H1 (cell line): ENCODE measurements at regions not wholly inside any gene's neighbourhood (a gene's known extent, or its start where the extent isn't known, plus 50 kb on each side); places are given as distances from the start of the nearest gene placed in this dataset.

Experiments used
- CTCF ChIA-PET: fragments of 300-600 bp; sonication (Branson Sonifier 250); formaldehyde crosslinking; loops from one replicate; lab custom pipeline; 2021; ENCODE audit not compliant: partially characterized antibody; lab: Charles Lee
- POLR2A ChIA-PET: fragments of 300-600 bp; sonication (Branson Sonifier 250); formaldehyde crosslinking; loops from one replicate; lab custom pipeline; 2021; ENCODE audit warnings: inconsistent platforms; ENCODE audit not compliant: partially characterized antibody; lab: Charles Lee
- DNase-seq, 2 experiments: peaks; one replicate each; pipeline versions ENCODE4 v3.0.0 to v3.0.0-alpha.2; 2010 to 2022; ENCODE audit warnings: low spot score in 2 of 2, low read depth in 1 of 2, mixed read lengths in 1 of 2
- FAIRE-seq: peaks from 2 replicates; lab custom pipeline; 2011; peaks lifted over from hg19 to GRCh38; lab: Jason Lieb, UNC
- H2AFZ ChIP-seq: 2 replicates; pipeline ENCODE4 v1.8.1; 2012; ENCODE audit warnings: low read length, inconsistent platforms
- H2AK5ac ChIP-seq: 2 replicates; pipeline ENCODE4 v1.6.1; 2013; ENCODE audit warnings: low read depth, low read length
- H2BK120ac ChIP-seq: replicated peaks from 2 replicates; pipeline ENCODE3; 2013; ENCODE audit warnings: low read depth, low read length, inconsistent platforms
- H2BK12ac ChIP-seq: 2 replicates; pipeline ENCODE4 v1.6.1; 2013; ENCODE audit warnings: low read depth, low read length
- H2BK15ac ChIP-seq: 2 replicates; pipeline ENCODE4 v1.6.1; 2013; ENCODE audit warnings: low read length
- H2BK20ac ChIP-seq: 2 replicates; pipeline ENCODE4 v1.6.1; 2013; ENCODE audit warnings: low read length
- H2BK5ac ChIP-seq: 2 replicates; pipeline ENCODE4 v1.6.1; 2013; ENCODE audit warnings: low read depth, low read length
- H3K14ac ChIP-seq: 2 replicates; pipeline ENCODE4 v1.6.1; 2013; ENCODE audit warnings: inconsistent platforms; ENCODE audit not compliant: insufficient read length
- H3K18ac ChIP-seq: 2 replicates; pipeline ENCODE4 v1.6.1; 2013; ENCODE audit warnings: low read length; ENCODE audit errors: extremely low read depth
- H3K23ac ChIP-seq: 2 replicates; pipeline ENCODE4 v1.6.1; 2013; ENCODE audit warnings: inconsistent platforms; ENCODE audit not compliant: insufficient read length
- H3K23me2 ChIP-seq: 2 replicates; pipeline ENCODE4 v1.6.1; 2013; ENCODE audit warnings: low read depth, low read length
- H3K27ac ChIP-seq: 2 replicates; pipeline ENCODE4 v1.6.1; 2011; ENCODE audit warnings: low read depth, low read length, inconsistent platforms
- H3K27me3 ChIP-seq, 4 experiments: replicated peaks in 1 of 4; 1 replicate in 1 of 4; 2 replicates in 3 of 4; pipeline versions ENCODE4 v1.6.1 to v1.8.1; 2011 to 2013; ENCODE audit warnings: low read length in 3 of 4, mild to moderate bottlenecking in 3 of 4, inconsistent platforms in 2 of 4, mixed read lengths in 2 of 4, moderate library complexity in 1 of 4; ENCODE audit not compliant: control insufficient read depth in 3 of 4, insufficient read depth in 3 of 4; ENCODE audit errors: extremely low read depth in 1 of 4
- H3K36me3 ChIP-seq, 4 experiments: 2 replicates each; pipeline versions ENCODE4 v1.6.1 to v1.8.1; 2011 to 2013; ENCODE audit warnings: mild to moderate bottlenecking in 4 of 4, low read length in 3 of 4, moderate library complexity in 2 of 4, control low read depth in 1 of 4, inconsistent platforms in 1 of 4; ENCODE audit not compliant: insufficient read depth in 4 of 4, control insufficient read depth in 2 of 4
- H3K4ac ChIP-seq: replicated peaks from 2 replicates; pipeline ENCODE3; 2013; ENCODE audit warnings: low read length, low read depth, mixed read lengths, inconsistent platforms; ENCODE audit not compliant: insufficient read length
- H3K4me1 ChIP-seq, 4 experiments: replicated peaks in 1 of 4; 1 replicate in 1 of 4; 2 replicates in 3 of 4; pipeline versions ENCODE4 v1.6.1 to v1.8.1; 2011 to 2013; ENCODE audit warnings: low read length in 3 of 4, inconsistent platforms in 2 of 4, mixed read lengths in 1 of 4; ENCODE audit not compliant: insufficient read depth in 4 of 4, control insufficient read depth in 3 of 4
- H3K4me2 ChIP-seq, 2 experiments: 2 replicates each; pipeline versions ENCODE4 v1.6.1 to v1.8.1; 2011 to 2013; ENCODE audit warnings: low read depth in 2 of 2, low read length in 2 of 2, control low read depth in 1 of 2, inconsistent platforms in 1 of 2, mild to moderate bottlenecking in 1 of 2; ENCODE audit not compliant: insufficient read depth in 1 of 2
- H3K4me3 ChIP-seq, 4 experiments: fragments of 200-600, 300-600 bp in 1 of 4; sonication (generic), shearing (Covaris generic), sonication (Bioruptor Twin) in 1 of 4; 2 replicates each; pipeline versions ENCODE4 v1.5.1 to v1.8.1; 2011 to 2016; ENCODE audit warnings: low read length in 4 of 4, low read depth in 3 of 4, control low read depth in 2 of 4, inconsistent platforms in 2 of 4, mild to moderate bottlenecking in 2 of 4, mixed read lengths in 1 of 4, moderate library complexity in 1 of 4; ENCODE audit not compliant: insufficient read depth in 2 of 4; ENCODE audit errors: extremely low read depth in 1 of 4
- H3K56ac ChIP-seq: replicated peaks from 2 replicates; pipeline ENCODE3; 2013; ENCODE audit warnings: low read depth, mild to moderate bottlenecking, mixed read lengths, low read length, inconsistent platforms; ENCODE audit not compliant: insufficient read length
- H3K79me1 ChIP-seq: 2 replicates; pipeline ENCODE4 v1.6.1; 2013; ENCODE audit warnings: low read depth, low read length, control low read depth
- H3K79me2 ChIP-seq, 2 experiments: 2 replicates each; pipeline versions ENCODE4 v1.6.1 to v1.8.1; 2012 to 2013; ENCODE audit warnings: low read length in 2 of 2, mild to moderate bottlenecking in 2 of 2, inconsistent platforms in 1 of 2; ENCODE audit not compliant: insufficient read depth in 2 of 2, control insufficient read depth in 1 of 2
- H3K9ac ChIP-seq, 4 experiments: replicated peaks in 1 of 4; 1 replicate in 1 of 4; 2 replicates in 3 of 4; pipeline versions ENCODE4 v1.6.1 to v1.8.1; 2011 to 2013; ENCODE audit warnings: low read depth in 3 of 4, low read length in 3 of 4, control low read depth in 2 of 4, mild to moderate bottlenecking in 2 of 4, moderate library complexity in 2 of 4, inconsistent platforms in 1 of 4; ENCODE audit errors: extremely low read depth in 1 of 4
- H3K9me3 ChIP-seq, 2 experiments: 2 replicates each; pipeline versions ENCODE4 v1.6.1 to v1.8.1; 2012 to 2013; ENCODE audit warnings: mild to moderate bottlenecking in 2 of 2, moderate library complexity in 2 of 2, control low read depth in 1 of 2, inconsistent platforms in 1 of 2, low read depth in 1 of 2, low read length in 1 of 2, mixed read lengths in 1 of 2; ENCODE audit not compliant: insufficient read depth in 2 of 2
- H4K20me1 ChIP-seq, 2 experiments: replicated peaks in 1 of 2; 2 replicates each; pipeline versions ENCODE3 to v1.8.1; 2011 to 2013; ENCODE audit warnings: inconsistent platforms in 2 of 2, low read length in 2 of 2, mild to moderate bottlenecking in 1 of 2; ENCODE audit not compliant: insufficient read depth in 2 of 2, control insufficient read depth in 1 of 2
- H4K5ac ChIP-seq: 2 replicates; pipeline ENCODE4 v1.6.1; 2013; ENCODE audit warnings: low read length, low read depth, mixed read lengths, inconsistent platforms; ENCODE audit not compliant: insufficient read length
- H4K8ac ChIP-seq: 2 replicates; pipeline ENCODE4 v1.8.0; 2013; ENCODE audit warnings: mild to moderate bottlenecking, moderate library complexity, low read length, inconsistent platforms; ENCODE audit not compliant: insufficient read depth; ENCODE audit errors: extremely low read depth
- H4K91ac ChIP-seq: replicated peaks from 2 replicates; pipeline ENCODE3; 2013; ENCODE audit warnings: low read length, mixed read lengths, inconsistent platforms; ENCODE audit not compliant: insufficient read length
- CTBP2 ChIP-seq: IDR thresholded peaks from 2 replicates; pipeline ENCODE4 v1.7.0; 2011; ENCODE audit warnings: borderline replicate concordance, mild to moderate bottlenecking, moderate library complexity, mixed read lengths, low read length; ENCODE audit not compliant: insufficient read depth, insufficient read length
- FOSL1 ChIP-seq: IDR thresholded peaks from 2 replicates; pipeline ENCODE4 v1.6.1; 2011; ENCODE audit warnings: mild to moderate bottlenecking, low read depth, low read length, moderate library complexity; ENCODE audit not compliant: insufficient read depth
- NRF1 ChIP-seq: IDR thresholded peaks from 2 replicates; pipeline ENCODE4 v1.6.1; 2011; ENCODE audit warnings: mild to moderate bottlenecking, low read depth, low read length, improper control_type of control experiment
- POU5F1 ChIP-seq: IDR thresholded peaks from 2 replicates; pipeline ENCODE4 v1.6.1; 2011; ENCODE audit warnings: low read depth, mild to moderate bottlenecking, low read length, moderate library complexity
- SUZ12 ChIP-seq: fragments of 200-600 bp; sonication (generic); IDR thresholded peaks from 2 replicates; pipeline ENCODE4 v1.6.1; 2012; ENCODE audit warnings: mild to moderate bottlenecking, inconsistent platforms, low read length, moderate library complexity, mixed read lengths
- TAF1 ChIP-seq: IDR thresholded peaks from 2 replicates; pipeline ENCODE4 v1.6.1; 2011; ENCODE audit warnings: mild to moderate bottlenecking, low read depth, low read length
- WGBS, 2 experiments: shearing (Covaris generic) in 1 of 2; methylation state at CpG; one replicate each; pipeline versions ENCODE4 v1.1.6 to v1.1.7; 2013 to 2015; ENCODE audit warnings: low lambda C conversion rate in 2 of 2, mixed read lengths in 2 of 2, inconsistent platforms in 1 of 2, low coverage in 1 of 2, missing lambda C conversion rate in 1 of 2; ENCODE audit not compliant: insufficient replicate concordance in 2 of 2, insufficient coverage in 1 of 2, insufficient read length in 1 of 2; ENCODE audit errors: extremely low coverage in 1 of 2, missing lambda C conversion rate in 1 of 2; 5-methylcytosine and 5-hydroxymethylcytosine counted together

DNA sequence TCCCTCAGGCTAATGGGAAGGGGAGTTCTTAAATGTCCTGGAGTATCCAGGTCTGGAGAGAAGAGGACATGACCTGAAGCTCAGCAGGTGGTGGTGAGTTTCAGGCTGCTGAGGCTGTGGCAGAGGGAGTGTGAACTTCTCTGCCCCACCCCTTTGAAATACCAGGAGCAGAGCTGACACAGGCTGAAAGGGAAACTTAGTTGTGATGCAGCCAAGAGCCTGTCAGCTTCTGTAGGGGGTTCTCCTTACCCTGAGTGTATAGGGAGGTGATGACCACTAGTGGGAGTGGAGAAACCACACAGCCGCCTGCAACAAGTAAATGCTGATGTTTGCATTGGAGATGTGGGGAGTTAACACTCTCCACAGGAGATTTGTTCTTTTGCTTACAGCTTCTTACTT lies 152.3 kb downstream of the FCRL5 start:
- Histone ChIP-seq H3K9me3 (no peaks in the 10 kb centered on the region), H3K4me2 (no peak overlapping the region), H3K79me1 (no peaks in the 10 kb centered on the region), H3K18ac (no peak overlapping the region), H2BK15ac (no peak overlapping the region), H3K27ac (no peak overlapping the region), H4K20me1 (no peaks in the 10 kb centered on the region), H3K4me3 (no peak overlapping the region), H4K8ac (no peak overlapping the region), H4K91ac (no peak overlapping the region), H2BK120ac (no peak overlapping the region), H2BK12ac (no peak overlapping the region), H4K5ac (no peak overlapping the region), H3K56ac (no peak overlapping the region), H3K36me3 (no peaks in the 10 kb centered on the region), H3K27me3 (no peaks in the 10 kb centered on the region), H3K4ac (no peak overlapping the region), H3K4me1 (peaks cover 0 to 8% (median 3%) of the 10 kb centered on the region in 4 experiments; a peak in 4 of 7 replicates), H3K23me2 (no peaks in the 10 kb centered on the region; the same call in 1 of the 2 replicates), H2AK5ac (no peak overlapping the region), H2AFZ (no peak overlapping the region), H3K79me2 (no peaks in the 10 kb centered on the region), H3K14ac (no peak overlapping the region), H3K23ac (no peak overlapping the region), H2BK20ac (no peak overlapping the region), H3K9ac (no peak overlapping the region), H2BK5ac (no peak overlapping the region)
- TF ChIP-seq CTBP2 (no peak), FOSL1 (no peak), SUZ12 (no peak), NRF1 (no peak), POU5F1 (no peak), TAF1 (no peak)
- FAIRE-seq: peak; percentile 7
- no peak for DNase-seq
- WGBS, 2 experiments: 100% methylated on average over 1 of the region's 1 CpG; no CpG with 5 or more reads in 1 of the 2 experiments
- CTCF ChIA-PET: interaction anchor here (0.7 to 2.1 kb wide), 7 partner anchors 9 to 225 kb away, joined by 3 to 7 read pairs (median 3); no protein-coding TSS in a partner anchor
- POLR2A ChIA-PET: no interaction called here
